T-helper 1 cell (primary cell): ENCODE measurements at regions not wholly inside any gene's neighbourhood (a gene's known extent, or its start where the extent isn't known, plus 50 kb on each side); places are given as distances from the start of the nearest gene placed in this dataset.
"Not testable (repeated sequence)": the region's sequence is repeated elsewhere in the genome, so short reads cannot be mapped to it uniquely, and the experiment has no call there.

Source experiments
- DNase-seq, 5 donors: peaks; one replicate each; pipeline ENCODE4 v3.0.0-alpha.2; 2012 to 2020

DNA sequence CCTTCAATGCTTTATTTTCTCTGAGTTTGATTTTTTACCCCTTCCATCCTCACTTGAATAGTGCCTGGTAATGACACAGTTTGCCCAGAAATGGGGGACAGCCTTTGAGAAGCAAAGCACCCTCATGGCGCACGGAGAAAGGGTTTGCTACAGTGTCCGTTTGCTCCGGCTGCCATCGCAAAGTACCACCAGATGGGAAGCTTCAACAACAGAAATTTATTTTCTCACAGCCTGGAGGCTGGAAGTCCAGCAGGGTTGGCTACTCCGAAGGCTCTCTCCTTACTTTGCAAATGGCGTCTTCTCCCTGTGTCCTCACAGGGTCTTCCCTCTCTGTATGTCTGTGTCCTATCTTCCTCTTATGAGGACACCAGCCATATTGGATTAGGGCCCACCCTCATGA, 327.7 kb upstream of the KAZN start:
- DNase-seq: no peak

DNA sequence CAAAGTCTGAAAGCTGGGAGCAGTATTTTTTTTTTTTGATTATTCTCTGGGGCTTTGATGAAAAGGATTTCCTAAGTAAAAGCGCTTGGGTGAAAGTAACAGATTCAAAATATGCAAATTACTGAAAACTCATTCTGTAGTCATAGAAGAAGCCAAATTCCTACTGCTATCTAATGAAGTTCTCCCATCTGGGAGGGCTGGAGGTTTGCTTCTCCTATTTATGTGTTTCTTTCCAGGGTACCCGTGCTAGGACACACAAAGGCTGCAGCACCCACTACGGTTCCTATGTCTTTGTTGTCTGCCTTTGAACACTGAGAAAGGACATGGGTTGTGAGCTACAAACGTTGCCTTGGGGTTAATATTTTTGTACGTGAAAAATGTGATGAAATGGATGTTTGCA, 324.7 kb upstream of the KAZN start:
- DNase-seq: no peak

DNA sequence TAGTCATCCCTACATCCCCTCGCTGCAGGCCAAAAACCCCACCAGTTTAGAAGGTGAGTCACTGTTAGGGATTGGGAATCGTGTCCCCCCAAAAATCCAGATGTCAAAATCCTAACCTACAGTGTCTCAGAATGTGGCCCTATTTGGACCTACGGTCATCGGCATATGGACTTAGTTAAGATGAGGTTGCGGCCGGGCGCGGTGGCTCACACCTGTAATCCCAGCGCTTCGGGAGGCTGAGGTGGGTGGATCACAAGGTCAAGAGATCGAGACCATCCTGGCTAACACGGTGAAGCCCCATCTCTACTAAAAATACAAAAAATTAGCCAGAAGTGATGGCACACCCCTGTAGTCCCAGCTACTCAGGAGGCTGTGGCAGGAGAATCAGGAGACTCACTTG, 318.6 kb upstream of the KAZN start:
- not testable (repeated sequence) for DNase-seq

DNA sequence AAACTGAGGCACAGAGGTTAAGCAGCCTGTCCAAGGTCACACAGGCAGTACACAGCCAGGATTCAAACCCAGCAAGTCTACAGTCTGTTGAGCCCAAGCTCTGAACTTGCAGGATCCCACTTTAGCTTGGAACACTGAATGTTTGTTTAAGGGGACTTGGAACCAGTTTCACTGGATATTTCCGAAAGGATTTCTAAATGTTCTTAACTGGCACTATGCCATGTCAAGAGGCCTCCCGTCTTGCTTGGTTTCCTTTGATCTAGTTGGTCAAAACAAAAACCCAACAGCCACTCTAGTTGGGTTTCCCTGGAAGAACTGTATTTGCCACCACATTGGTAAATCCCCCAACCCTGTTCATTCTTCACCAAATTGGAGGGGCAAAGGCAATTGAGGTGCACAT, 317.6 kb upstream of the KAZN start:
- DNase-seq: no peak

DNA sequence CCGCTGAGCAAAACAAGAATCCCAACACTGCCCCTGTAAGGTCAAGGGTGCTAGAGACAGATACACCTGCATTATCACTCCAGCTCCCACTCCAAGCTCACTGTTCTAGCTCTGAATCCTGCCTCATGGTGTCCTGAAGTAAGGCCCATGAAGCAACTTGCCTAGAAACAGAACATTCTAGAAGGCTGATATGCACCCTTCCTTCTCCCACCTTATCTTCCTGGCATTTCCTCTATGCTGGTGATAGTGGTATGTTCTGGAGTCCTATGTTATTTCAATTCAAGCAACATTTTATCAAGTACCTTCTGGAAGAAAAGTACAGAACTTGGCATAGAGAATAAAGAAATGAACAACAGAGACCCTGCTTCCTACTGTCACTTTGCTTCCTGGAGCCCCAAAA, 317.1 kb upstream of the KAZN start:
- DNase-seq: no peak

DNA sequence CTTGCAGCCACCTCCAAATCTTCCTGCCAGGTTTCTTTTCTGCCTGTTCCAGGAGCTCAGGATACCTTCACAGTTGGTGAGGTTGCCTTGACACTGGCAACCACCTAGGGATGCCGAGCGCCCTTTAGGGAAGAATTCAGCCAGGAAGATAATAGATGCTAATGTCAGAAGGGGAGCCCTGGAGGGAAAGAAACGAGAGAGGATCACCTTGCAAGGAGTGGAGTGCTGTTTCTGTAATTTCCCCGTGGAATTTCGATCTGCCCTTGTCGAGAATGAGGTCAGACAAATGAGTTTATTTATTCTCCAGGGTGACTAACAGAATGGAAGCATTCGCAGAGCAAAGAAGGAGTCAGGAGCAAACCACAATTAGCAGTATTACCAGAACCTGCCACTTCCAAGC, 315.8 kb upstream of the KAZN start:
- DNase-seq: no peak

DNA sequence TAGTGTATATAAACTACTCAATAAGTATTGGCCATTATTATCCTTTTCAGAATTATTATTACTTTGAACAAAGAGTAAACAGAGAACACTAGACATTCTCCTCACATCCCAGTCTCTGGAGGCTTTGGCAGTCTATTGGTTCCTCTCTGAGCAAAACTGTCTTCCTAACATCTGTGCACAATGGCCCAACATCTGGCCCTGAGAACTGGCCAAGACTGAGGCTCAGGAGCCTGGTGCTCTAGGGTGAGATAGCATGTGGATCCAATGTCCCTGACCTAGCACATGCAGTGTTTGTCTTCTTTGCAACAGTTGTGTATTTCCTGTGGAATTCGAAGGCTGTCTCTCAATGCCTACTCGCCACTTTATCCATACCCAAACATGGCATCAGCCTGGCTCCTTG, 313.2 kb upstream of the KAZN start:
- no peak for DNase-seq

DNA sequence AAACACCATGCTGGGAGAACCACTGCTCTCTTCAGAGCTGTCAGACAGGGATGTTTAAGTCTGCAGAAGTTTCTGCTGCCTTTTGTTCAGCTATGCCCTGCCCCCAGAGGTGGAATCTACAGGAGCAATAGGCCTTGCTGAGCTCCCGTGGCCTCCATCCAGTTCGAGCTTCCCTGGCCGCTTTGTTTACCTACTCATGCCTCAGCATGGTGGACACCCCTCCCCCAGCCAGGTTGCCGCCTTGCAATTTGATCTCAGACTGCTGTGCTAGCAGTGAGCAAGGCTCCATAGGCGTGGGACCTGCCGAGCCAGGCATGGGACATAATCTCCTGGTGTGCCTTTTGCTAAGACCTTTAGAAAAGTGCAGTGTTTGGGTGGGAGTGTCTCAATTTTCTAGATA, 307.3 kb upstream of the KAZN start:
- DNase-seq: not testable (repeated sequence)

DNA sequence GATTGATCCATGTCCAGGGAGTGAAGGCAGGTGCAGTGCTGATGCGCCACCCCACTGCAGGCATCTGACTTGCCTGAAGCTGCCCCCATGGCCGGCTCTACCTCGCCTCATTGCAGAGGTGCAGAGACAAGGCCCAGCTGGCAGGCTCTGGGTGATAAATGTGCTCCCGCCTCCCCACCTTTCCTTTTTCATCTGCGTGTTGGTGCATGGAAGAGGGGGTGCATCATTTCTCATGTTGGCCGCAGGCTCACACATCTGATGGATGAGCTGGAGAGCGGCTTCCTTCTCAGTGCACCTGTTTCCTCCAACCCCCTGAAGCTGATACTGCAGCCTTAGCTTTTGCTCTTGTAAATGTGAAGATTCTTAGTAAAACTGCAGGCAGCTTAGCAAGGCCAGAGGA, 306.0 kb upstream of the KAZN start:
- no peak for DNase-seq

DNA sequence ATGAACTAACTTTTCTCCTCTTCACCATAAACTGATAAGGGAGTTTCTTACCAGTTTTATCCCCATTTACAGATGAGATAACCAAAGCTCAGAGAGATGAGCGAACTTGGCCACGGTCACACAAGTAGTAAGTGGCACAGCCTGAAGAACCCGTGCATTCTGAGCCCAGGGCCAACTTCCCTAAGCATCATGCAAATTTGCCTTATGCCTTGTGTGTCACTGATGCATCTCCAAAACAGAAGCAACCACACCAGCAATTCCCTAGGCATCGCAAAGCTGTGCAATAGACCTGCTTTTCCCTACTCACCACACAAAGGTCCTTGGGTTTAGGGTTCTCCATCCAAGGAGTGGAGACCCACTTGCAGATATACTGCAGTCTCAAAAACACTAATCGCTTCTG, 304.5 kb upstream of the KAZN start:
- no peak for DNase-seq

DNA sequence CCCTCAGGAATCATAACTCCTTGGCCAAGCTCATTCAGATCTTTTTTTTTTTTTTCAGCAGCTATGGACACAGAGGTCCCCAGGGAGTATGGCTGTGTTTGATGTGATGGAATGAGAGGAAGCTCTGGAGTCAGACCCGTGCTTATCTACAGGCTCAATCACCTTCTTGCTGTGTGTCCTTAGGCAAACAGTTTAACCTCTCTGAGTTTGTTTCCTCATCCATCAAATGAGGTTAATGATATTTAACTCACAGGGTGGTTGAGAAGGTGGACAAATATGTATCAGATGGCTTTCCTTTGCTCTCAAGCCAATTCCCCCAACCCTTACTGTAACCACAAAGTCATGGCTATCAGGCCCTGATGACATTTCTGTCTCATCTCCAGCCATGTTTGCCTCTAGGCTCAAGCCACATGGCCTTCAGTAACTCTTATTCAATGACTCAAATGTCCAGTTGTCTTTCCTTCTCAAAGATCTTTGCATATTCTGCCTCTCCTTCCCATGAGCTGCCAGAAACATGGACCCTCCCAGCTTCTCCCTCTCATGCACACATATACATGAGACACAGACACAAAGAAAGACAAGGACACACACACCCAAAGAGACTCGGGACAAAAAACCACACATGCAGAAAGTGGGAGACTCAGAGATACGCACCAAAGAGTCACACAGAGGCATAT, 303.5 kb upstream of the KAZN start:
- DNase-seq: no peak

DNA sequence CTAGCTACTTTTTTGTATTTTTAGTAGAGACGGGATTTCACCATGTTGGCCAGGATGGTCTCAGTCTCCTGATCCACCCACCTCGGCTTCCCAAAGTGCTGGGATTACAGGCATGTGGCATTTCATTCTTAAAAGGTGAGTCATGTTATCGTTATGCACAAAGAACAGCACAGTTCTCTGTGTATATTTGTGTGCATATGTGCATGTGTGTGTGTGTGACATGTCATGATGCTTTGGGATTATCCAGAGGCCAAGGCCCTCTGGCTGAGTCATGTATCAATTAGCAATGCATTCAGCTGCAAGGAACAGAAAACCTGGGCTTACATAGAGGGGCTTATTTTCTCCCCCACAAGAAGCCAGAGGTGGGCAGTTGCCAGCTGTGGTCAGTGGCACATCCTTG, 301.7 kb upstream of the KAZN start:
- no peak for DNase-seq

DNA sequence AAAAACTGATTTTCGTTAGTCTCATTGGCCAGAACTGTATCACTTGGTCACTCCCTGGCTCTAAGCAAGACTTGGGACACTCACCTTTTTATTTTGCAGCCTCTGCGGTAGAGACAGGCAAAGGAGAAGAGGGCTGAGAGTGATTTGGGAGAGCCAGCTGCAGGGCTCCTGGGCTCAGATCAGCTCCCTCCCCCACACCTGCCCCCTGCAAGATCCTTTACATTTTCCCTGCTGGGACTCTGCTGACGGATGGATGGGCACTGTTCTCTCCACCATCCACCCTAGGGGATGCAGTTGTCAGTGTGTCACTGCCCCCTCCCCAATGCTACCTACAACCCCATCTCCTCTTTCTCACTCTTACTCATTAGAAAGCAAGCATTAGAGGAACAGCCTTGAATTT, 301.1 kb upstream of the KAZN start:
- no peak for DNase-seq

DNA sequence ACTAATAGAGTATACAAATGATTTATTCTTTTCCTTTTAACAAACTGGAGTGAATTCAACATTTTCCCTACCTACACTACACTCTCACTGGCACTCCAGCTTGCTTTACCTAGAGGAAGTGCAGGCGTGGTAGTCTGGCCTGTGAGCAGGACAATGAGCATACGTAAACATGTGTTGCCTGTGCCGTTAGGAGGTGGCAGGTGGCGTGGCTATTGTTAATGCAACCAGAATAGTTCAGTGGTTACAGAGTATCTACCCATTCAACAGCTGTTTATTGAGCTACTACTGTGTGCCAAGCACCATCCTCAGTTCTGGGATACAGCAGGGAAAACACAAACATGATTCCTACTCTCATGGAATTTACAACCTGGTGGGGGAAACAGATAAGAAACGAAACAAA, 299.7 kb upstream of the KAZN start:
- DNase-seq: no peak

DNA sequence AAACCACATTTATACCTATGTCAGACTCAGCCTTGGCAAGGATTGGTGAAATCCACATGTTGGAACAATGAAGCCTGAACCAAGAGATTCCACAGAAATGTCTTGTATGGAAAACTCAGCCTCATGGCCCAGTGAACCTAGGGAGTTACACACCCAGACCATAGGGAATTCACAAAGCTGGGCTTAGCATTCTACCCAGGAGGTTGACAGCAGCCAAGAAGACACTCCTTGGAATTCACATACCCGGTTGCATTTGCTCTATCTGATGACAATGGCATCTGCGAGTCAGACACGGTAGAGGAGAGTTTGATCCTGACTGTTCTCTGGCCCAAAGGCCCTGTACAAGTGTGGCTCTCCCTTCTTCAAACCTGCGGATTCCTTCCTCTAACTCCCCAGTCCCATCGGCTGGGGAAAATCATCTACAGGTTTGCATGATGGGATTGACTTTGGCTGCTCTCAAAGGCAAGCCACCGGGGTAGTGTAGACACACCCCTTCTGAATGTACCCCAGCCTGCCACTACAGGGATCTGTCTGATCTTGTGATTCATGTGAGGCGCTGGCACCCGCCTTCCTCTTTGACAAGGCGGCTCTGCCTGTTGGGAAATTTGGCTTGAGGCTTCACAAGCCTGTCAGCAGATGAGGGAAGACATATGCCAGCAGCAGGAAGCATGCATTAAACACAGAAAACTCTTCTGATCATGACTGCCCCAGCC, 297.3 kb upstream of the KAZN start:
- no peak for DNase-seq

DNA sequence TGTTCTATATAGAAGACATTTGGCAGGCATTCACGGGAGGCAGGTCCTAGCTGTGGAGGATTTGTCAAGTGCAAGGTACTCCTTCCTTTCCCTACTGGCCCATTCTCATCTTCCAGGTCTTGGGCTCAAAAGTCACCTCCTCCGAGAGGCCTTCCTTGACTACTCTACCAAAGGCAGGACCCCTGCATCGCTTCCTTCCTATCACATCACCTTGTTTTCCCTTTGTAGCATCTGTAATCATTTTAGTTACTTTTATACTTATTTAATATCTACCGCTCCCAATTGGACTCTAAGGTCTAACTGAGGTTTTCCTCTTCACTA, 296.8 kb upstream of the KAZN start:
- DNase-seq: no peak

DNA sequence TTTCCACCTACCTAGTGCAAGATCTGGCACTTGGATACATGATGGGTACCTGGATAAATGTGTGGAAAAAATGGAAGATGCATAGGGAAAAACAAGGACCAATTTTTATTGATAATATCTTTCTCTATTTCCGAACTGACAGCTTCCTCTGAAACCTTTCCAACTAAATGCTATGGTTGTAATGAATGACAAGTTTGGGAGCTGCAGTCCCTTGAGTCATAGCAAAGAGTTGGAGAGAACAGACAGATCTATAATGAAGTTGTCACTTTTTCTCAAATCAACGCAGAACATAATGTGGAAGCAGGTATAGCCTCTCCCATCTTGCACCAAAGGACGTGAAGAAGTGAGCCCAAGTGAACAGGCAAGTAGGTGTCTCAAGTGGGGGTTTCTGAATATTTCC, 296.5 kb upstream of the KAZN start:
- DNase-seq: no peak

DNA sequence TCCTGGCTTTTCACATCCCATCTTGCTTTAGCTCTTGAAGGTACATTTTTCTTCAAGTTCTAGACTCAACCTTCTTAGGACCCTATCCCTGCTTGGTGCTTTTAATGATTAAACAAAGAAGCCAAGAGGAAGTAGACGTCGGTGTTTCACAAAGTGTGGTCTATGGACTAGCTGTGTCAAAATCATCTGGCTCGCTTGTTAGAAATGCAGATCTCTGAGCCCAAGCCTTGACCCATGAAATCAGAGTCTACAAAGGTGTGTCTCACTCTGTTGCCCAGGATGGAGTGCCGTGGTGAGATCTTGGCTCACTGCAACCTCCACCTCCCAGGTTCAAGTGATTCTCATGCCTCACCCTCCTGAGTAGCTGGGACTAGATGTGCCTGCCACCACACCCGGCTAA, 295.5 kb upstream of the KAZN start:
- DNase-seq: no peak

DNA sequence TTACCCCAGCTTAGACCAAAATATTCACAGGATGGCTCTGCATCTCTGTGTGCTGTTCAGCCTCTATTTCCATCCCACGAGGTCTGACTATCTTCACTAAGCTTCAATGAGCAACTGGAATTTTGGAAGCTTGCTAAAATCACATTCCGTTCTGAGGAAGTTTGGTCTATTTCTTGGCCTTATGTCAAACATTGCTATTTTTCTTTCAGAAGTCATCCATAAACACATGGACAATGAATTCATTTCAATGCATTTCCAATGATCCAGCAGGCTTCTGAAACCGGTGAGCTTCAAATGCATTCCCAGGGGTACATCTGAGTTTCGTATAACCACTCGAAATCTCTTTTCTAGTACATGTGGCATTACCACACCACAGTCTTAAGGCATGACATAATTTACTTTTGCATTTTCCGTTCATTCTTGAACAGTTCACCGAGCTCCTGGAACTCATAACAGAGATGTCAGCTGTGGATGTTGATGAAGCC, 294.1 kb upstream of the KAZN start:
- DNase-seq: no peak

DNA sequence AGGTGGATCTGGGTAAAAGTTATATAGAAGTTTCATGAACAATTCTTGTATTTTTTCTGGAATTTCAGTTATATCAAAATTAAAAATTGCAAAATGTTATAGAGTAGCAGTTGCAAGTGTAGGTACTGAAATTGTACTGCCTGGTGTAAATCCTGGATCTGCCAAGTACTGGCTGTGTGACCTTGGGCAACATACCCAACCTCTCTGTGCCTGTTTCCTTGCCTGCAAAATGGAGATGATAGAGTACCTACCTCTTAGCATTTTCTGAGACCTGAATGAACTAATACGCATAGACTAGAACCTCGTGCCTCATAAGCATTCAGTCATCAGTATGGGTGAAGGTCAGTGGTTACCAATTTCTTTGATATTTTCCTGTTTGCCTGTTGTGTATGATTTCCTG, 290.0 kb upstream of the KAZN start:
- DNase-seq: no peak

DNA sequence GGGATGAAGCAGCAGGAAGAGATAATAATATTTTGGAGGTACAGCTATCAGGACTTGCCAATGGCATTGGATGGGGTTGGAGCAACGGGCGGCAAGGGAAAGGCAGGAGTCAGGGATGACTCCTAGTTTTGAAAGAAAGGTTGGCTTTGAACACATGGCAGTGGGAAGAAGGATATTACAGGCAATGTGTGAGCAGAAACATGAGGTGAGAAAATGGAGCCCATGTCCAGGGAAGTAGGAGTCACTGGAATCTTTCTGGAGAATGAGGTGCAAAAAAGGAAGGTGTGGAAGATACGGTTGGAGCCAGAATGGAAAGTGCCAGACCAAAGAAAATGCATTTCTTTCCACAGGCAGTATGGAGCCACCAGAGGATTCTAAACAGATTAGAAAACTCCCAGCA, 288.5 kb upstream of the KAZN start:
- DNase-seq: no peak

DNA sequence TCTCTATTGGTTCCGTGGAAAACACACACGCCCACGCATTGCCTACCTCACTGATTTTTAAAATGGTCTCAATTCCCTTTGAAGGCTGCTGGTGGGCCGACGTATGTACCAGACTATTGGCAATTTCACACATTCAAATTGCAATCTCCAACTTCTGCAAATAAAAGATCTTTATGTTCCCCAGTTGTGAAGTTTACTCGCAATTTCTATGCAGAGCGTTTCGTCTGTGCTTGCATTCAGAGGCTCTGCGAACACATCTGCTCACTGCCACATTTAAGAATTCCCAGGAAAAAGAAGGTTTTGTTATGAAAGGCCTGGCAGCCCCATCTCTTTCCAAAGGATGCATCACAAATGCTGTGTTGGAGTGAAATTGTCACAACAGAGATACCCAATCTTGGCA, 288.0 kb upstream of the KAZN start:
- DNase-seq: no peak

DNA sequence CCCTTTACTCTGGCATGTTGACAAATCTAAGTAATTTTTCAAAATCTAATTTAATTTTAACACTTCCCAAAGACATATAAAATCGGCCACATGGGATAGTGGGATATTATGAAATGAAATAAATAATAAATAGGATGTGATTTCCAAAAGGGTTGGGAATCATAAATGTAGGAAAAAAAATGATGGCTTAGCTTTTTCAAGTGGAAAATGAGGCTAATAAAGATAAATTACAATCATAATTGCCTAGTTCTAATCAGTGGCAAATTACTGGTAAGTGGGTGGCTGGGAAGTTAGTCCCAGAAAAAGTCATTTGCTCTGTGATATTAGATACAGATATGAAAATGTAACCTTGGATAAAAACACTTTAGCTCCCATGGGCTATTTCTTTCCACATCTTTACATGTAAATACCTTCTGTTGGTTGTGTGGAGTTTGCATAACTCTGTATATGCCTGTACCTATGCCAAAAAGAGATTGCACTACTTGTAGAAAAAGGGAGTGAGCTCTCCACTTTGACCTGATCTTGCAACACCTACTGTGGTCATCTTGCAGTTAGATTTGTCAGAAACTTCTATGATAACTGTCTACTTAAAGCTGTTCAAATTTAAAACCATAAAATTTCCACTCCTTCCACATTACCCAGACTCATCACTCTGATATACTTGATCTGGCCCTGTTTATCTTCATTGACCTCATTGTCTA, 284.6 kb upstream of the KAZN start:
- no peak for DNase-seq

DNA sequence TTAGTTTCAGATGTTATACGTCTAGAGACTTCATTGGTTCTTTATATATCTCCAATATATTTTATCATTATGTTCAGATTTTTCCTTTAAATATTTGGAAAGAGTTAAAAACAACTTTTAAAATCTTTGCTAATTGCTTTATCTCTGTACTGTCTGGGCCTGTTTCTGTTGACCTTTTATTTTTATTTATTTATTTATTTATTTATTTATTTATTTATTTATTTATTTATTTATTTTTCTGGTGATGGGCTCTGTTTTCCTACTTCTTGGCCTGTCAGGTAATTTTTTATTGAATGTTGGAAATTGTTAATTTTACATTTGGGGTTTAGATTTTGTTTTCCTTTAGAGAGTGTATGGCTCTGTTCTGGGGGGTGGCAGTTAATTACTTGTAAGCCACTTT, 279.7 kb upstream of the KAZN start:
- no peak for DNase-seq
